HG02981 (cell line): ENCODE measurements at regions not wholly inside any gene's neighbourhood (a gene's known extent, or its start where the extent isn't known, plus 50 kb on each side); places are given as distances from the start of the nearest gene placed in this dataset.
"Not testable (repeated sequence)": the region's sequence is repeated elsewhere in the genome, so short reads cannot be mapped to it uniquely, and the experiment has no call there.

ENCODE experiments used
- ATAC-seq: cut with Tn5 transposase; IDR thresholded peaks from one replicate; pipeline ENCODE4 v1.9.1; 2021; ENCODE audit warnings: mild to moderate bottlenecking, moderate library complexity; ENCODE audit not compliant: unreplicated experiment

DNA sequence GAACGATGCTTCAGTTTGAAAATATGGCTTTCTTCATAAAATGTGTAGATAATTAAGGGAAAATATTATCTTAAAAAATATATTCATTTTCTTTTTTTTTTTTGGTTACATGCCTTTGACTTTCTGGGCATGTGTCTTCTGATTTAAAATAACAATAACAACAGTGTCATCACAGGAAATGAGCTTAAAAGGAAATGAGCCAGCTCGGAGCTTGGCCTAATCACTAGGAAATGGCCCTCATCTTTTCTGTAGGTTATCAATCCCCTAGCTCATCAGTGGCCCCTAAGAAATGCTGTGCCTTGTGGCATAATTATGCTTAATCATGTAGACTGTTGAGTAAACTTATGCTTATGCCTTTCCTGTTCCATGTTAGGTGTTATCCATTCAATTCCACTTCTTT lies 141.8 kb upstream of the FHL2 start:
- ATAC-seq, result no peak

DNA sequence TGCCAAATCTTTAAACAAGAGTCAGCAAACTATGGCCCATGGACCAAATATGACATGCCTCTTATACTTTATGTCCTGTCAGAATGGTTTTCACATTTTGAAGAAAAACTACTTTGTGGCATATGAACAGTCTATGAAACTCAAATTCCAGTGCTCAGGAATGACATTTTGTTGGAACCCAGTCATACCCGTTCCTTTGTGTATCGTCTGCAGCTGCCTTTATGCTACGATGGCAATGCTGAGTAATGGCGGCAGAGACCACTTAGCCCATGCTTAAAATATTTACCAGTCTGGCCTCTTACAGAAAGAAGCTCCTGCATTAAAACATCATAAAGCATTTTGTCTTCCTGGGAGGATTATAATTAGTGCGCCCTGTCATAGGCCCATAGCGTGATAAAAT lies 140.5 kb upstream of the FHL2 start:
- ATAC-seq, result no peak

DNA sequence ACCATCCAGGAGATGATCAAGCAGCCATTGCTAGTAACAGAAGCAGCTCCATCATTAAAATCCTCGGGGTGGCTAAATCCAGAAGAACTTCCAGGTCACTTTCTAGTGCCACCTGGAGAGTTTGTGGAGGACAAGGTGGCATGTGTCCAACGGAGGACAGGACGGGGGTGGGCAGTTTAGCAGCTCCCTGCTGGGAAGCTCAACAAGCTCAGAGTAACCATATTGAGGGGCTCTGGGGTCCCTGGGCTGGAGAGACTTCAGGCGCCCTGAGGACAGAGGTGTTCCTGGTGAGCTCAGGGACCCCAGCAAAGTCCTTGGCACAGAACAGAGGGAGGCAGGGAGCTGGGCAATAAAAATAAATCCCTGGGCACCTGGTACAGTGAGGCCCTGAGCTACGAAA lies 140.0 kb upstream of the FHL2 start:
- no peak for ATAC-seq

DNA sequence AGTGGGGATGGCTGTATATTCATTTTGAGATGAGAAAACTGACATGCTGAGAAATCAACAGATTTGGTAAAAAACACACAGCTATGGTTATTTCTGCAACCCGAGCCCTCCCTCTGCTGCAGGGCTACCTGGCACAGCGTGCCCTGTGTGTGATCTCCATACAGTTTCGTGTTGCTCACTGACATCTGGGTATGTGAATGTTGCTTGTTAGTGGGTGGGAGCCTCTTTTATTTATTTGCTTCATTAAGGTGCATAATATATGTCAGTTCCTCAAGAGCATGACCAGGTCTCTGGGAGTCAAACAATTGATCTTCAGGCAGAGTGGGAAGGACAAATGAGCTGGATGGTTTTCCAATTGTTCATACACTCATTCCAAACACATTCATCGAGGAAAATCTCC lies 139.1 kb upstream of the FHL2 start:
- ATAC-seq, result no peak

DNA sequence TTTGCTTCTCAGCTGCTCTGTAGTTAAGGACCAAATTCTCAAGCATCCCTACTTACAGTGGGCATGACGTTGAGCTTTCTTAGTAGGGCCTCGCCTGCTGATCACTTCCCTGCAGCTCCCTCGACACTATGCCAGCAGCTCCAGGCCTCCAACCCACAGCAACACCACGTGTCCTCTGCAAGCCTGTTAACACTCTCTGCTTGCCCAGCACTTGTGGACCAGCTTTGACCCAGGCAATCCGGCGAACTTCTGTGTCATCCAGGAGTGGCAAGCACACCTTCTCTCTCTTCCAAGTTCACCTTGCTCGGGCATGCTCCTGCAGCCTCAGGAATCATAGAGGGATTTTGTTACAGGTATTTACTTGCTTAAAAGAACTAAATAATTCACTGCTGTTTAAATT lies 138.6 kb upstream of the FHL2 start:
- ATAC-seq, result no peak

DNA sequence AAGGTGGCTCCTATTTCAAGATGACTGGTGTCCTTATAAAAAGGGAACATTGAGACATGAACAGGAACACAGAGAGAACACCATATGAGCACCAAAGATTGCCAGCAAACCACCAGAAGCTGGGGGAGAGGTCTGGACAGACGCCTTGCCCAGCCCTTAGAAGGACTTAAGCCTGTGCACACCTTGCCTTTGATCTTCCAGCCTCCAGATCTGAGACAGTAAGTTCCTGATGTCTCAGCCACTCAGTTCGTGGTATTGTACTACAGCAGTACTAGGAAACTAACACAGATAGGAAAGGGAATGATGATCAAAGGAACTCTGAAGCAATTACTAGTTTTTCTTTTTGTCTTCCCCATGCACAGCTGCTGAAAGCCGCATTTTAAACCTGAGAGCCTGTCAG lies 137.3 kb upstream of the FHL2 start:
- no peak for ATAC-seq

DNA sequence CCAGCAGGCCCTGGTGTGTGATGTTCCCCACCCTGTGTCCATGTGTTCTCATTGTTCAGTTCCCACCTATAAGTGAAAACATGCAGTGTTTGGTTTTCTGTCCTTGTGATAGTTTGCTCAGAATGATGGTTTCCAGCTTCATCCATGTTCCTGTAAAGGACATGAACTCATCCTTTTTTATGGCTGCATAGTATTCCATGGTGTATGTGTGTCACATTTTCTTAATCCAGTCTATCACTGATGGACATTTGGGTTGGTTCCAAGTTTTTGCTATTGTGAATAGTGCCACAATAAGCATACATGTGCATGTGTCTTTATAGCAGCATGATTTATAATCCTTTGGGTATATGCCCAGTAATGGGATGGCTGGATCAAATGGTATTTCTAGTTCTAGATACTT lies 130.4 kb upstream of the FHL2 start:
- not testable (repeated sequence) for ATAC-seq

DNA sequence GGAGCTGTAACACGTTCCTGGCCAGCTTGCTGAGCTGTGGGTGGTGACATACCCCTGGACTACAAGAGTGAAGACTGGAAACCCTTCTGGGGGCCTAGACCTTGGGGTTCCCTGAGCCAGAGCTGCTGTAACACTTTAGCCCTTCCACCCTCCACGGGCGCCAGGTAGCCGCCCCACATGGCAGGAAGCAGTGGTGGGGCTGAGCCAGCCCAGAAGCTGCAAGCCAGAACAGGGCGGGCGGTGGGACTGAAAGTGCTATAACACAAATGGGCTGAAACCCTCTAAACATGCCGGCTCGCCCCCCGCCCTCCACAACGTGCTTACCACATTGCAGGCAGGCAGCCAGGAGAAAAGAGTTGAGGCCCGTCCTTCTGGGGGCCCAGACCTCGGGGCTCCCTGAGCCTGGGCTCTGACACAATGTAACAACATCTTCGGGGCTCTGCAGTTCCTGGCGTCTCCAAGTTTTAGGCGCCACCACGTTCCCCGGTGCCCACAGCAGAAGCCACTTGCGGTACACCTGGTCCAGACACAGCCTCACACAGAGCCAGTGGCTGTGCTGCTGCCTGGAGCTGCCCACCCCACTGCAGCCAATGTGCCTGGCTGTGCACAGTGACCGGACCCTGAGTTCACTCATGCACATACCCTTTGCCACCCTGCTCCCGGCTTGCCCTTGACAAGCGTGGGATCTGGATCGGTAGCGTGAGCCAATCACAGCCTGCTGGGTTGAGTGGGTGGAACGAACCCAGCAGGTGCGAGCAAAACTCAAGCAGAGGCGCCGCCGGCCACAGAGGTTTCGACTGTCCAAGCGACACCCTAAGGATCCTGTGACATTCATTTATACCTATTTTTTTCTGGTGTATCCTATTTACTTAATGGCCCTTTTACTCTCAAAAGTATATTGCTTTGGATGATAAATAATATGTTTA lies 127.4 kb upstream of the FHL2 start:
- ATAC-seq, result no peak

DNA sequence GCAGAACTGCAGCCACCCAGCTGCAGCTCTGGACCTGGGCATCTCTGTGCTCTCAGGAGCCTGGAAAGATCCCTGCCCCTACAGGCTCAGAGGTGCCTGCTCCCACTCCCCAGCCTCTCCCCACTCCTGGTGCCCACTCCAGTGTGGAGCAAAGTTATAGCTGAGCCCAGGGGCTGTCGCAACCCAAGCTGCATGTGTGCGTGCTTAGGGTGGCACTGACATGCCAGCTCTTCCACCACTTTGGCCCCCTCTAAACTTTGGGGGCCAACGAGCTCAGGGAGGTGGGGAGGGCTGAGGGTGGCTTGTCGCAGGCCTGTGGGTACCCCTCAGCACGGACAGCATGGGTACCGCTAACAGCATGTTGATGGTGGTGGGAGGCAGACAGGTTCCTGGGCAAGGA lies 126.3 kb upstream of the FHL2 start:
- no peak for ATAC-seq

DNA sequence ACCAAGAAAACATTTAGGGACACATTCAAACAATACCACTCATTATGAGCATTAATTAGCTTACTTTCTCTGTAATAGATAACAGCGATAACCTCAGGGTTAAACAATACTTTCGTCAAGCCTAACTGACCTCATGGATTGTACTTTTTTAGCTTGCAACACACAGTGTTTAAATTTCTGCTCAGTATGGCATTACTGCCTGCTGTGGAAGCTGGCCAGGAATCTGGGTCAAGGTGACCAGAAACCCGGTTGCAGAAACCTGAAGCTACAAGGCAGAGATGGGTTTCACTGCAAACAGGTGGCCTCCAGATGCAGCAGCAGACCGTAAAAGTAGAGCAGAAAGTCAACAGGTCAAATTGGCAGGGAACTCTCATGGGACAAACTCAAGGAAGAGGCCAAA lies 123.8 kb upstream of the FHL2 start:
- no peak for ATAC-seq

DNA sequence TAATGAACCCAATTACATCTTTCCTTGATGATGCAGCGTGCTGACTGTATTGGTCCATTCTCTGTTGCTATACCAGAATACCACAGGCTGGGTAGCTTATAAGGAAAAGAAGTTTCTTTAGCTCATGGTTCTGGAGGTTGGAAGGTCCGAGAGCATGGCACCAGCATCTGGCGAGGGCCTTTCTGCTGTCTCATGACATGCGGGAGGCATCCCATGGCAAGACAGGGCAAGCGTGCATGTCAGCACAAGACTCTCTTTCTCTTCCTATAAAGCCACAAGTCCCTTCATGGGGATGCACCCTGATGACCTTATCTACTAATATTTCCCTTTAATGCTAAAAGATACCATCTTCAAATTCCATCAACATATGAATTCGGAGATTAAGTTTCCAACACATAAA lies 122.8 kb upstream of the FHL2 start:
- ATAC-seq, result no peak

DNA sequence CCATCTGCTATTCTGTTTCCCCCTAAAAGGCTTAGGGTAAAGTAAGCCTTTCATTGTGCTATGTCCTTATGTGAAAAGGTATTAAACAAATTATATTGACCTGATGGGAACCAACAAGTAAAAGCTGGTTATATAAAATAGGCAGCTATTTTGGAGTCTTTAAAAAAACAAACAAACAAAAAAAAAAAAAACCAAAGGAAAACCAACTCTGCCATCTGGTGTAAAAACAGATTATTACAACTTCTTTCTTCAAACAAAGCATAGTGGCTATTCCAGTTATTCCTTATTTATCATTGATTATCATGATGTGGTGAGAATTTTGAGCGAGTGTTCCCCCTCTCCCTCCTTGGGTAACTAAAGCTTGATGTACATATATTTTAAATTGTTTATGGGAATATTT lies 122.3 kb upstream of the FHL2 start:
- ATAC-seq, result no peak

DNA sequence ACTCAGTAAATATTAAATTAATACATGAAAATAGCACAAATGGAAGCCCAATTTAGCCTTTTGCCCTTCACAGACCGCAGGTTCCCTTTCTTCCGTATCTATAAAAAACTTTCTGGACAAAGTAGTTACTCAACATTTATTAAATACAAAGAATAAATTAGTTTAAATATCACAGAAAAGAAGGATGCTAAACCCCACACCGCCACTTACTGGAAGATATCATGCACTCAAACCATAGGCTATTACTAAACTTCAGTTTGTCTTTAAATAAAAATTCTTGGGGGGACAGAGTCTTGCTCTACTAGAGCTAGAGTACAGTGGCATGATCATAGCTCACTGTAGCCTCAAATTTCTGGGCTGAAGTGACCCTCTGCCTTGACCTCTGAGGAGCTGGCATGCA lies 120.7 kb upstream of the FHL2 start:
- no peak for ATAC-seq

DNA sequence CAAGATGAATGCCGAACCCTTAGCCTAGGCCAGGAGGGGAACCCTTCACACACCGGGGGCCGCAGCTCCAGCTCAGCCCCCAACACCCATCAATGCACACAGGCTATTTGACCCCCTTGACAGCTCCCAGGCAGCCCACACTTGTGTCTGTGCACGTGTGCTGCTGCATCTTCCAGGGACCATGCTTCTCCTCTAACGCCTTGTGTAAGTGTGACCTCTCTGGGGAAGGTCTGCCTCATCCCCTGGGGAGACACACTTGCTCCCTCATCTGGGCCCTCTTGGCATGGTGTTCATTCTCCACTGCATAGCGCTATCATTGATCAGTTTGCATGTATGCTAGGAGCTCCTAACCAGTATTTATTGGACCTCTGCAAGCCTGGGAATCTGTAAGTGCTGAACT lies 120.0 kb upstream of the FHL2 start:
- no peak for ATAC-seq

DNA sequence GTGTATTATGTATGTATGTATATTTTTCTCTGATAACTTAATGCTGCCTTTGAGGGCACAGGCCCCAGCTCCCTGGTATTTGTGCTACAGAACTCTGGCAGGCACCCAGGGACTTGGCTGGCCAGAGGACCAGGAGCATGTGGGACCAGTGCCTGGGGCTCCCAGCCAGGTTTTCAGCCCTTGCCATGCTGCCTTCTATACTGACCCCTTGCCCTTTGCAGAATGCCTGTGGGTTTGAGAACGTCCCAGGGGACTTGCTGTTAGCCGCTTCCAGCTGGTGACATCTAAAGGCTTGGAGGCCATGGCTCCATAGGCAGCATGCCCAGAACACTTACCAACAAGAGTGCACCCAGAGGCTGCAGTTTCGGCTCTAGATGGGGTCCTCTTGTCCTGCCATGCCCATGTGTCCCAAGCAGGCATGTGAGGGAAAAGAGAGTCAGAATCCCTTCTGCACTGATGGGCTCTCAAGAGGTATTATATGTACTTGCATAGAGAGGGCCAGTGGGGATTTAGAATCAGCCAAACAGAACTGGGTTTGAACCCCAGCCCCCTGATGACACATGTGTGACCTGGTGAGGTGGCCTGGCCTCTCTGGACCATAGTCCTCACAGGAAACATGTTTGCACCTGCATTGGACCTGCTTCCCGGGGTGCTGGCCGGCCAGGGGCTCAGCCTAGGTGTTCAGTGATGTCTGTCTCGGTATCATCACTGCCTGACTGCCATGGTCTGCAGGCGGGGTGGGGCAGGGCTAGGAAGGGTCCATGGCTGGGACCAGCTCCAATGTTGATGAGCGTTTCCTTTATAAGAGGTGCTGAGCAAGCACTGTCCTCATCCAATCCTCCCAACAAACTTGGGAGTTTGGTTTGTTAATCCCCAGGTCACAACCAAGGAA lies 119.2 kb upstream of the FHL2 start:
- no peak for ATAC-seq

DNA sequence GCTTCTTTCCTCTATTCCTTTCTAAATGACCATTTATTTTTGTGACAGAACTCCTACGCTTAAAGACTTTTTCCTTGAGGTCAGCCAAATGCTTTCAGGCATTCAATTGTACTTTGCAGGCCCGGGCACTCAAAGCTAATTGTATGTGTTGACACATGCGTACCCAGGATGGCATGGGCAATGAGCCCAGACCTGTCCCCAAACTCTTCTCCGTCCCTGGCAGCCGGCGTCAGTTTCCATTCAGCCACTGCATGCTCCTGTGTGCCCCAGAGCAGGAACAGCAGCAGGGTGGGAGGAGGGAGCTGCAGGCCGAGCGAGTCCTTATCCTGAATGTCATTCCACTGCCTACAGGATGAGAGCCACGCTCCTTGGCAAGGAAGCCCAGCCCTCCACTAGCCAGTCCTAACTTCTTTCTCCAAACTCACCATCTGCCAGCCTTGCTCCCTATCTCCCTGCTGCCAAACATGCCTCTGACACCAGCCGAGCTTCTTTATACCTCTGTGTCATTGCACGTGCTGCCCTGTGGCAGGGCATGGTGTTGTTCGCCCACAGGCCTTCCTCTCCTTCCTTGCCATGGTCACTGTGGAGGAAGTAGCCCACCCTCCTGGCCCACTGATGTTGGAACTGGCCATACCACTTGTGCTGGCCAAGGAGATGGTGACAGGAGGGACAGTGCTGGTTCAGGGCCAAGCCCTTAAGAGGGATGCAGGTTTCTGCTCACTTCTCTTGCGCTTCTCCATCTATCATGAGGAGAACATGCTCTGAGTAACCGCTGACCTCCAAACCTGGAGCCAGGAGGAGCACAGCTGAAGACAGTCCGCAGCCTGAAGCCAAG lies 116.9 kb upstream of the FHL2 start:
- ATAC-seq, result no peak

DNA sequence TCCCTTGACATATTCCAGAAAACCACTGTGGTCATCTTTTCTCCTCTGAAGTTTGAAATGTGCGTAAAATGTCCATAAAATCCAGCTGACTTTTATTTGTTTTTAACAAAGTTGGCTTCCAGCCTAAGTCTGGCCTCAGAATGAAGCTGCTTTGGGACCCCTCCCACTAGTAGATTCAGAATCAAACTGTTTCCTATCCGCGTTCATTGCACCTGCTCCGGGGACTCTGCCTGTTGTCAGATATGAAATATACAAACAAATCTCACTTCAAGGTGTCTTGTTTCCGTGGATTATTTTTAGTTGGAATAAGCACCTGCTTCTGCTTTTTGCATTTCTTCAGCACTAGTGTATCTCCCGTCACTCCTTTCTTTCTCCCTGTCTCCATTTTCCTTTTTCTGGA lies 115.7 kb upstream of the FHL2 start:
- ATAC-seq, result no peak

DNA sequence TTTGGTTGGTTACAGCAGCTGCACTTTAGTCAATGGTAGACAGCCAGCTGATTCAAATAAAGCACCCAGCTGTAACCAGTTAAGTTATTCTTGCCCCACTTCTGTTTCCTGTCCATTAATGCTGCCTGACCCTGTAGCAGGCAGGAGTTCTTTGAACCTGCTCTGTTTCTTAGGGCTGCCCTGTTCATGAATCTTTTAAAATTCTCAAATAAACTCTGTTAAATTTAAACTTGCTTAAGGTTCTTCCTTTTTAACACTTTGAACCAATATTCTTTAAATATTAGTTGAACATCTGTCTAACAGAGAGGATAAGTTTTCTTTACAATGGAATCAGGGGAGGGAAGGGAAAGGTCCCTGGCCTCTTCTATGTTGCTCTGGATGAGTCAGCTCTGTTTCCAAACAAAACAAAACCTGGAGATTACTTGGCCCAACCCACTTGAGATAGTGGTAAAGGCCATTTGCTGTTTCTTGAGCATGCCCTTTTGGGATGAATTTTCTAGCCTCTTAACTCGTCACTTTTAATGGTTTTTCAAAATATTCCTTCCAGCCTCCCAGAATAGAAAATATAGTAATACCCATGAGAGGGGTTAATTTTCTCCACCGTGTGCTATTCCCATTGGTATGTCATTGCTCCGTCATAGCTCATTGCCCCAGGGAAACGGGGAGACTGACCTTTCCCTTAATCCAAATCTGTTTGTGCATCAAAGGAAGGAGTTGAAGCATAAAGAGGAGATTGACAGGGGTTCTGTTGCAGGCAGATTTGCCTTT lies 112.1 kb upstream of the FHL2 start:
- no peak for ATAC-seq

DNA sequence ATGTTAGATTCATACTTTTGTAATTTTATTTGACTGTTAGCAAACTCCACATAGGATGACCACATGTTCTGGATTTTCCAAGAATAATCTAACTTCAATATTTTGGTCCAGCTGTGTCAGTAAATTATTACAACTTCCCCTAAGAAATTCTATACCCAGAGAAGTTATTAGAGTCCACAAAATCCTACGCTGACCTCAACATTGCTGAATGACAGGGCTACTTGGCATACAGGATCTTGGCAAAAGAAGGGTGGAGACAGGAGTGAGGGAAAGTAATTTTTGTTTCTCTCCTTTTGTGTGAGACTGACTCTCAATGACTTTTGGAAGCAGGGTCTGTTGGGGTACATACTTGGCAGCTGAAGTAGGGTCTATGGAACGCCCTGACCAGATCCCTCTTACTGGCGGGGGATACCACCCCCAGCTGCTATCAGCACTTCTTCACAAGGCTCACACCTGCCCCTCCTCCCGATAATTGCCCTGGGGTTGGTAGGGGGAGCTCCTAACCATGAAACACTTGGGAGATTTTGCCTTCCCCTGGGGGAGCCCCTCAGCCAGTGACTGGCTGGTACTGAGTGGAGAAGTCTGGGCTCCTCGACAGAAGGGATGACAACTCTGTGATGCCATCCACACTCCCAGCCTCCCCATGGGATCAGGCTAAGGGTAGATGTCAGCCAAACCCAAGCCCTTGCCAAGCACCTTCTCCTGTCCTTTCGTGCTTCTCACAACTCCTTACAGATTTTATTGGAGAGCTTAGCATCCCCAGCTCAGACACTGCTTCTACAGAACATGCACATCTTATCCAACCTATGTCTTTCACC lies 110.6 kb upstream of the FHL2 start:
- ATAC-seq, result no peak

DNA sequence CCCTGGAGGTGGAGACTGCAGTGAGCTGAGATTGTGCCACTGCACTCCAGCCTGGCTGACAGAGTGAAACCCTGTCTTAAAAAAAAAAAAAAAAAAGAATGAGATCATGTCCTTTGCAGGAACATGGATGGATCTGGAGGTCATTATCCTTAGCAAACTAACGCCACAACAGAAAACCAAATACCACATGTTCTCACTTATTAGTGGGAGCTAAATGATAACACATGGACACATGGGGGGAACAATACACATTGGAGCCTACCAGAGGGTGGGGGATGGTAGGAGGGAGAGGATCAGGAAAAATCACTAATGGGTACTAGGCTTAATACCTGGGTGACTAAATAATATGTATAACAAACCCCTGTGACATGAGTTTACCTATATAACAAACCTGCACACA lies 108.0 kb upstream of the FHL2 start:
- not testable (repeated sequence) for ATAC-seq
